ENCODE measurements at regions not wholly inside any gene's neighbourhood (a gene's known extent, or its start where the extent isn't known, plus 50 kb on each side); places are given as distances from the start of the nearest gene placed in this dataset.

- DNase-seq = no peak
- TF ChIP-seq POLR2A (IDR thresholded peaks at IDR 0.05) (no peak), CTCF (IDR thresholded peaks at IDR 0.05) (no peak)
Observed at GRCh38 chr16:61214780-61215179, 821.5 kb downstream of the CDH8 start.

GRCh38 chr16:61210076-61210475 is 826.2 kb downstream of the CDH8 start:
- no peak overlapping the region for H3K27ac ChIP-seq
- TF ChIP-seq CTCF (IDR thresholded peaks at IDR 0.05) = no peak
- no peak for TF ChIP-seq POLR2A (IDR thresholded peaks at IDR 0.05)

More at GRCh38 chr16:61214780-61215179, 821.5 kb downstream of the CDH8 start:
- intact Hi-C loops (cut with DNase I; ENCODE audit: low total_unique reads) = no loop called here
- Histone ChIP-seq H3K4me3 (no peak overlapping the region), H3K36me3 (no peaks in the 10 kb centered on the region), H3K4me1 (no peaks in the 10 kb centered on the region), H3K9me3 (no peaks in the 10 kb centered on the region), H3K27me3 (no peaks in the 10 kb centered on the region), H3K27ac (no peak overlapping the region)

GRCh38 chr16:61195006-61195405 is 841.2 kb downstream of the CDH8 start:
- DNase-seq = no peak
- H3K36me3 ChIP-seq = no peaks in the 10 kb centered on the region
- no peaks in the 10 kb centered on the region for H3K9me3 ChIP-seq
- H3K27ac ChIP-seq = no peak overlapping the region
- no peaks in the 10 kb centered on the region for H3K4me1 ChIP-seq
- no peak overlapping the region for H3K4me3 ChIP-seq
- TF ChIP-seq CTCF (IDR thresholded peaks at IDR 0.05) = no peak
- no peak for TF ChIP-seq POLR2A (IDR thresholded peaks at IDR 0.05)
- no peaks in the 10 kb centered on the region for H3K27me3 ChIP-seq
- intact Hi-C loops (cut with DNase I; ENCODE audit: low total_unique reads) = no loop called here

More at GRCh38 chr16:61210076-61210475, 826.2 kb downstream of the CDH8 start:
- DNase-seq = no peak
- Histone ChIP-seq H3K36me3 (no peaks in the 10 kb centered on the region), H3K4me1 (no peaks in the 10 kb centered on the region), H3K4me3 (no peak overlapping the region), H3K9me3 (no peaks in the 10 kb centered on the region), H3K27me3 (no peaks in the 10 kb centered on the region)
- intact Hi-C loops (cut with DNase I; ENCODE audit: low total_unique reads) = no loop called here

GRCh38 chr16:61194573-61194972 is 841.7 kb downstream of the CDH8 start:
- Histone ChIP-seq H3K4me3 (no peak overlapping the region), H3K27ac (no peak overlapping the region), H3K4me1 (no peaks in the 10 kb centered on the region), H3K36me3 (no peaks in the 10 kb centered on the region), H3K9me3 (no peaks in the 10 kb centered on the region), H3K27me3 (no peaks in the 10 kb centered on the region)
- TF ChIP-seq POLR2A (IDR thresholded peaks at IDR 0.05) (no peak), CTCF (IDR thresholded peaks at IDR 0.05) (no peak)
- intact Hi-C loops (cut with DNase I; ENCODE audit: low total_unique reads) = no loop called here
- DNase-seq = no peak

GRCh38 chr16:61182391-61182790 is 853.8 kb downstream of the CDH8 start:
- Histone ChIP-seq H3K27ac (no peak overlapping the region), H3K4me3 (no peak overlapping the region), H3K36me3 (no peaks in the 10 kb centered on the region), H3K9me3 (no peaks in the 10 kb centered on the region), H3K4me1 (no peaks in the 10 kb centered on the region), H3K27me3 (no peaks in the 10 kb centered on the region)
- intact Hi-C loops (cut with DNase I; ENCODE audit: low total_unique reads) = no loop called here
- DNase-seq = no peak
- TF ChIP-seq POLR2A (IDR thresholded peaks at IDR 0.05) (no peak), CTCF (IDR thresholded peaks at IDR 0.05) (no peak)

Data from uterus (tissue), 3 donors.